ELF-1 (cell line): ENCODE measurements at regions not wholly inside any gene's neighbourhood (a gene's known extent, or its start where the extent isn't known, plus 50 kb on each side); places are given as distances from the start of the nearest gene placed in this dataset.
A peak's percentile ranks its signal among the peaks of the same experiment; 100 is the strongest.
"Not testable (repeated sequence)": the region's sequence is repeated elsewhere in the genome, so short reads cannot be mapped to it uniquely, and the experiment has no call there.

Experiments
- DNase-seq: peaks from one replicate; pipeline ENCODE4 v3.0.0-alpha.2; 2016; ENCODE audit warnings: low read depth, low spot score

- peak; percentile 51 for DNase-seq
Observed at GRCh38 chr5:125411071-125411743, 664.8 kb upstream of the ZNF608 start.

GRCh38 chr5:125411744-125412560, 665.5 kb upstream of the ZNF608 start:
- DNase-seq: peak; percentile 65

GRCh38 chr5:125412561-125413495, 666.4 kb upstream of the ZNF608 start:
- DNase-seq: peak; percentile 89

- DNase-seq: no peak
Observed at GRCh38 chr5:125413496-125414274, 667.2 kb upstream of the ZNF608 start.

GRCh38 chr5:125415126-125415525, 668.7 kb upstream of the ZNF608 start:
- DNase-seq: no peak

- DNase-seq: no peak
Observed at GRCh38 chr5:125416055-125416454, 669.6 kb upstream of the ZNF608 start.

- no peak for DNase-seq
Observed at GRCh38 chr5:125421006-125421405, 674.6 kb upstream of the ZNF608 start.

GRCh38 chr5:125422342-125422741, 675.9 kb upstream of the ZNF608 start:
- no peak for DNase-seq

- no peak for DNase-seq
Observed at GRCh38 chr5:125424402-125425141, 678.1 kb upstream of the ZNF608 start.

- no peak for DNase-seq
Observed at GRCh38 chr5:125429498-125429897, 683.1 kb upstream of the ZNF608 start.

- no peak for DNase-seq
Observed at GRCh38 chr5:125433457-125433856, 687.0 kb upstream of the ZNF608 start.

GRCh38 chr5:125439243-125439642, 692.8 kb upstream of the ZNF608 start:
- DNase-seq: no peak

- DNase-seq: no peak
Observed at GRCh38 chr5:125440905-125441304, 694.5 kb upstream of the ZNF608 start.

- DNase-seq: no peak
Observed at GRCh38 chr5:125446986-125447385, 700.5 kb upstream of the ZNF608 start.

- no peak for DNase-seq
Observed at GRCh38 chr5:125450771-125451170, 704.3 kb upstream of the ZNF608 start.

- DNase-seq: no peak
Observed at GRCh38 chr5:125451622-125452021, 705.2 kb upstream of the ZNF608 start.

- DNase-seq: no peak
Observed at GRCh38 chr5:125452991-125453390, 706.6 kb upstream of the ZNF608 start.

- DNase-seq: no peak
Observed at GRCh38 chr5:125455041-125455440, 708.6 kb upstream of the ZNF608 start.

- not testable (repeated sequence) for DNase-seq
Observed at GRCh38 chr5:125456005-125456404, 709.6 kb upstream of the ZNF608 start.

- DNase-seq: no peak
Observed at GRCh38 chr5:125457617-125458016, 711.2 kb upstream of the ZNF608 start.
